Neural cell (in vitro differentiated cells): ENCODE measurements at regions not wholly inside any gene's neighbourhood (a gene's known extent, or its start where the extent isn't known, plus 50 kb on each side); places are given as distances from the start of the nearest gene placed in this dataset.

Experiments
- H2AFZ ChIP-seq: fragments of 200-600, 300-800 bp; sonication (generic), shearing (Covaris generic); 2 replicates; pipeline ENCODE4 v1.6.0; 2014; ENCODE audit warnings: low read depth, mild to moderate bottlenecking, antibody characterized with exemption, low read length, moderate library complexity
- H3F3A ChIP-seq: fragments of 200-600 bp; shearing (Covaris generic); 2 replicates; pipeline ENCODE4 v1.6.1; 2016; ENCODE audit warnings: mild to moderate bottlenecking, moderate library complexity, mixed read lengths, antibody characterized with exemption, low read length; ENCODE audit not compliant: insufficient read depth, poor library complexity, severe bottlenecking
- H3K27ac ChIP-seq: fragments of 200-600, 300-800 bp; sonication (generic), shearing (Covaris generic); 2 replicates; pipeline ENCODE4 v1.5.1; 2014; ENCODE audit warnings: mild to moderate bottlenecking, low read length, moderate library complexity
- H3K27me3 ChIP-seq: fragments of 300-800, 200-600 bp; sonication (generic), shearing (Covaris generic); 2 replicates; pipeline ENCODE4 v1.6.0; 2014; ENCODE audit warnings: mild to moderate bottlenecking, low read depth, low read length, moderate library complexity; ENCODE audit not compliant: insufficient read depth
- H3K36me3 ChIP-seq: fragments of 300-800, 200-600 bp; sonication (generic), shearing (Covaris generic); 2 replicates; pipeline ENCODE4 v1.5.1; 2014; ENCODE audit warnings: mild to moderate bottlenecking, antibody characterized with exemption, low read length, moderate library complexity; ENCODE audit not compliant: insufficient read depth
- H3K4me2 ChIP-seq: fragments of 300-800, 200-600 bp; sonication (generic), shearing (Covaris generic); 2 replicates; pipeline ENCODE4 v1.6.0; 2014; ENCODE audit warnings: mild to moderate bottlenecking, low read length
- H3K4me3 ChIP-seq: fragments of 300-800, 200-600 bp; sonication (generic), shearing (Covaris generic); 2 replicates; pipeline ENCODE4 v1.5.1; 2014; ENCODE audit warnings: mild to moderate bottlenecking, low read length, moderate library complexity
- H3K79me2 ChIP-seq: fragments of 200-600 bp; shearing (Covaris generic); replicated peaks from 2 replicates; pipeline ENCODE4 v1.6.0; 2014; ENCODE audit warnings: mild to moderate bottlenecking, low read length, moderate library complexity; ENCODE audit not compliant: insufficient read depth
- H3K9ac ChIP-seq: fragments of 300-800, 200-600 bp; sonication (generic), shearing (Covaris generic); 2 replicates; pipeline ENCODE4 v1.6.1; 2016; ENCODE audit warnings: mild to moderate bottlenecking, low read length, mixed read lengths
- H3K9me2 ChIP-seq: fragments of 200-600 bp; shearing (Covaris generic); 2 replicates; pipeline ENCODE4 v1.6.1; 2016; ENCODE audit warnings: mild to moderate bottlenecking, low read length, mixed read lengths; ENCODE audit not compliant: insufficient read depth
- H3K9me3 ChIP-seq: fragments of 200-600, 300-800 bp; sonication (generic), shearing (Covaris generic); 2 replicates; pipeline ENCODE4 v1.6.1; 2016; ENCODE audit warnings: mild to moderate bottlenecking, mixed run types, low read length, moderate library complexity, mixed read lengths
- H4K20me1 ChIP-seq: fragments of 200-600 bp; shearing (Covaris generic); 2 replicates; pipeline ENCODE4 v1.6.1; 2016; ENCODE audit warnings: mild to moderate bottlenecking, mixed run types; ENCODE audit not compliant: insufficient read depth
- CTCF ChIP-seq: fragments of 450-650 bp; IDR thresholded peaks from 2 replicates; pipeline ENCODE4 v1.5.1; 2014; ENCODE audit warnings: antibody characterized with exemption, mild to moderate bottlenecking, moderate library complexity; ENCODE audit not compliant: poor library complexity, severe bottlenecking
- EP300 ChIP-seq: fragments of 450-650 bp; conservative IDR thresholded peaks from 2 replicates; pipeline ENCODE4 v1.6.1; 2014; ENCODE audit warnings: antibody characterized with exemption, mild to moderate bottlenecking, moderate library complexity; ENCODE audit not compliant: poor library complexity, severe bottlenecking
- EZH2 ChIP-seq: fragments of 200-600, 300-800 bp; shearing (Covaris generic), sonication (generic); IDR thresholded peaks from 2 replicates; pipeline ENCODE4 v1.6.1; 2014; ENCODE audit warnings: antibody characterized with exemption, low read length, borderline replicate concordance, mild to moderate bottlenecking; ENCODE audit not compliant: insufficient read depth, poor library complexity, severe bottlenecking
- MXI1 ChIP-seq: fragments of 450-650 bp; conservative IDR thresholded peaks from 2 replicates; pipeline ENCODE4 v1.6.1; 2014; ENCODE audit warnings: antibody characterized with exemption, mild to moderate bottlenecking; ENCODE audit not compliant: poor library complexity, severe bottlenecking
- POLR2AphosphoS5 ChIP-seq: IDR thresholded peaks from 2 replicates; pipeline ENCODE4 v1.6.1; 2012
- RAD21 ChIP-seq: fragments of 450-650 bp; conservative IDR thresholded peaks from 2 replicates; pipeline ENCODE4 v1.6.1; 2014; ENCODE audit warnings: antibody characterized with exemption, mild to moderate bottlenecking, moderate library complexity
- REST ChIP-seq: IDR thresholded peaks from 2 replicates; pipeline ENCODE4 v1.6.1; 2012; ENCODE audit warnings: borderline replicate concordance
- SMC3 ChIP-seq: fragments of 450-650 bp; conservative IDR thresholded peaks from 2 replicates; pipeline ENCODE4 v1.6.1; 2014; ENCODE audit warnings: antibody characterized with exemption, mild to moderate bottlenecking, moderate library complexity; ENCODE audit not compliant: poor library complexity
- TAF1 ChIP-seq: IDR thresholded peaks from 2 replicates; pipeline ENCODE4 v1.6.1; 2012; ENCODE audit warnings: low read depth

- no peaks in the 10 kb centered on the region for H3K79me2 ChIP-seq
- no peaks in the 10 kb centered on the region for H3K9me2 ChIP-seq
- no peak overlapping the region for H3K4me2 ChIP-seq
- H3K4me3 ChIP-seq: no peak overlapping the region
- H4K20me1 ChIP-seq: no peaks in the 10 kb centered on the region
- H3F3A ChIP-seq: no peaks in the 10 kb centered on the region
- no peaks in the 10 kb centered on the region for H3K27me3 ChIP-seq
- no peak overlapping the region for H2AFZ ChIP-seq
- no peak overlapping the region for H3K27ac ChIP-seq
- no peaks in the 10 kb centered on the region for H3K36me3 ChIP-seq
- no peak overlapping the region for H3K9ac ChIP-seq
- no peak for TF ChIP-seq EP300
- TF ChIP-seq TAF1: no peak
- TF ChIP-seq REST: no peak
- TF ChIP-seq MXI1: no peak
- TF ChIP-seq SMC3: no peak
- no peak for TF ChIP-seq POLR2AphosphoS5
- TF ChIP-seq RAD21: no peak
- no peak for TF ChIP-seq CTCF
- no peak for TF ChIP-seq EZH2
- H3K9me3 ChIP-seq: no peaks in the 10 kb centered on the region
These were observed 436.1 kb downstream of the TUSC7 start for GRCh38 chr3:117145677-117146076.

- Histone ChIP-seq H3F3A (no peaks in the 10 kb centered on the region), H3K27ac (no peak overlapping the region), H3K27me3 (no peaks in the 10 kb centered on the region), H3K79me2 (no peaks in the 10 kb centered on the region), H2AFZ (no peak overlapping the region), H3K4me2 (no peak overlapping the region), H4K20me1 (no peaks in the 10 kb centered on the region), H3K9ac (no peak overlapping the region), H3K9me2 (no peaks in the 10 kb centered on the region), H3K9me3 (no peaks in the 10 kb centered on the region), H3K36me3 (no peaks in the 10 kb centered on the region), H3K4me3 (no peak overlapping the region)
- TF ChIP-seq TAF1: no peak
- TF ChIP-seq MXI1: no peak
- TF ChIP-seq RAD21: no peak
- no peak for TF ChIP-seq EZH2
- TF ChIP-seq REST: no peak
- TF ChIP-seq EP300: no peak
- TF ChIP-seq CTCF: no peak
- TF ChIP-seq POLR2AphosphoS5: no peak
- TF ChIP-seq SMC3: no peak
These were observed 437.0 kb downstream of the TUSC7 start for GRCh38 chr3:117146571-117146970.
